ENCODE measurements at regions not wholly inside any gene's neighbourhood (a gene's known extent, or its start where the extent isn't known, plus 50 kb on each side); places are given as distances from the start of the nearest gene placed in this dataset.
"Not testable (repeated sequence)": the region's sequence is repeated elsewhere in the genome, so short reads cannot be mapped to it uniquely, and the experiment has no call there.

- Histone ChIP-seq H3K4me3 (ENCODE audit: low read length in 2 of 2) (no peak overlapping the region), H2AFZ (ENCODE audit: low read length) (no peak overlapping the region), H3K79me1 (ENCODE audit: low read depth, low read length) (no peaks in the 10 kb centered on the region), H4K8ac (ENCODE audit: low read depth, low read length) (no peak overlapping the region), H3K23ac (ENCODE audit: low read depth, low read length, poor library complexity) (no peak overlapping the region), H3K18ac (ENCODE audit: low read length) (no peak overlapping the region), H2BK5ac (ENCODE audit: low read length) (no peak overlapping the region), H3K4me1 (ENCODE audit: control insufficient read depth in 2 of 2, insufficient read depth in 1 of 2, low read depth in 1 of 2, low read length in 2 of 2) (no peaks in the 10 kb centered on the region), H4K91ac (ENCODE audit: low read depth, low read length, poor library complexity) (no peak overlapping the region), H3K9ac (ENCODE audit: low read depth, low read length, poor library complexity) (no peak overlapping the region), H2BK12ac (ENCODE audit: low read length) (no peak overlapping the region), H3K9me3 (replicated peaks in 1 of 2; ENCODE audit: control insufficient read depth in 2 of 2, insufficient read depth in 1 of 2, low read depth in 1 of 2, low read length in 2 of 2) (no peaks in the 10 kb centered on the region), H3K4me2 (ENCODE audit: insufficient read depth, low read length, poor library complexity, severe bottlenecking) (no peak overlapping the region), H3K36me3 (replicated peaks in 1 of 2; ENCODE audit: control insufficient read depth in 2 of 2, insufficient read depth in 2 of 2, low read length in 2 of 2) (no peaks in the 10 kb centered on the region), H2BK15ac (ENCODE audit: low read length) (no peak overlapping the region), H2AK5ac (ENCODE audit: low read depth, low read length) (no peak overlapping the region), H3K27me3 (ENCODE audit: control insufficient read depth in 3 of 3, insufficient read depth in 3 of 3, low read depth in 1 of 3, low read length in 3 of 3) (no peaks in the 10 kb centered on the region), H3K27ac (replicated peaks; ENCODE audit: low read length) (no peak overlapping the region), H2BK120ac (ENCODE audit: low read depth, low read length) (no peak overlapping the region), H3K14ac (ENCODE audit: low read length) (no peak overlapping the region), H3K4ac (ENCODE audit: low read length) (no peak overlapping the region)
- no CpG with 5 or more reads among the region's 2 CpGs for WGBS, 2 donors (ENCODE audit: extremely low coverage in 2 of 2, insufficient read length in 2 of 2, insufficient replicate concordance in 1 of 2)
- no peak for DNase-seq (ENCODE audit: low spot score)
Measured at GRCh38 chr2:107146181-107146580, 260.2 kb upstream of the ST6GAL2 start.

DNA sequence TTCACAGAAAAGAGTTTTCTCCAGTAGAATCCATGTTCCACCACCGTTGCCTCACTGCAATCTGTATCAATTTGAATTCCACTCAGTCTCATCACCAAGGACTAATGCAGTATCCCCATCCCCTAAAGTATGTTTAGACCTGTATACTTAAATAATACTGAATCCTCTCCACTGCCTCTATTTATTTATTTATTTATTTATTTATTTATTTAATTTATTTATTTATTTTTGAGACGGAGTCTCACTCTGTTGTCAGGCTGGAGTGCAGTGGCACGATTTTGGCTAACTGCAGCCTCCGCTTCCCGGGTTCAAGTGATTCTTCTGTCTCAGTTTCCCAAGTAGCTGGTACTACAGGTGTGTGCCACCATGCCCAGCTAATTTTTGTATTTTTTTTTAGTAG, 260.7 kb upstream of the ST6GAL2 start:
- WGBS, 2 donors (ENCODE audit: extremely low coverage in 2 of 2, insufficient read length in 2 of 2, insufficient replicate concordance in 1 of 2): no CpG with 5 or more reads among the region's 5 CpGs

DNA sequence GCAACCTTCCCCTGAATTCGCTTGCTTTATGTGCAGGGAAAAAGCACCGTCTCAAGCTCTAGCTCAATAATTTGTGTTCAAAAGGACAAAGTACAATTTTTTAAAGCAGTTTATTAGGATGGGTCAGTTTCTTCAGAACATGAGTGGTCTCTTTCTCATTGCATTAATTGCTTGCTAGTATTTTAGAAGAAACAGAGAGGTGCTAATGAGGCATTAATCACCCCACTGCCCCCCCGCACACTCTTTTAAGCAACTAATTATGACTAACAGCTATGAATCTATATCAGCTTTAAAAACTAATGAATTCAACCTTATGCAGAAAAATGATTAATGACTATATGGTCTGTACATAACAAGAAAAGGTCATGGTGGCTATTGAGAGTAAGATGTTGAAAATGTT, 262.1 kb upstream of the ST6GAL2 start:
- no peak overlapping the region for H3K27ac ChIP-seq (replicated peaks; ENCODE audit: low read length)
- no peak overlapping the region for H3K9ac ChIP-seq (ENCODE audit: low read depth, low read length, poor library complexity)
- no peaks in the 10 kb centered on the region for H3K79me1 ChIP-seq (ENCODE audit: low read depth, low read length)
- H2AK5ac ChIP-seq (ENCODE audit: low read depth, low read length): no peak overlapping the region
- H3K18ac ChIP-seq (ENCODE audit: low read length): no peak overlapping the region
- no peak overlapping the region for H2BK15ac ChIP-seq (ENCODE audit: low read length)
- no peak overlapping the region for H4K8ac ChIP-seq (ENCODE audit: low read depth, low read length)
- H3K4me2 ChIP-seq (ENCODE audit: insufficient read depth, low read length, poor library complexity, severe bottlenecking): no peak overlapping the region
- no peak overlapping the region for H3K14ac ChIP-seq (ENCODE audit: low read length)
- H3K9me3 ChIP-seq (replicated peaks in 1 of 2; ENCODE audit: control insufficient read depth in 2 of 2, insufficient read depth in 1 of 2, low read depth in 1 of 2, low read length in 2 of 2): no peaks in the 10 kb centered on the region
- H3K4me3 ChIP-seq (ENCODE audit: low read length in 2 of 2): no peak overlapping the region
- no peak overlapping the region for H2AFZ ChIP-seq (ENCODE audit: low read length)
- no peak overlapping the region for H3K4ac ChIP-seq (ENCODE audit: low read length)
- no peak overlapping the region for H3K23ac ChIP-seq (ENCODE audit: low read depth, low read length, poor library complexity)
- H2BK120ac ChIP-seq (ENCODE audit: low read depth, low read length): no peak overlapping the region
- H3K27me3 ChIP-seq (ENCODE audit: control insufficient read depth in 3 of 3, insufficient read depth in 3 of 3, low read depth in 1 of 3, low read length in 3 of 3): no peaks in the 10 kb centered on the region
- H2BK12ac ChIP-seq (ENCODE audit: low read length): no peak overlapping the region
- H2BK5ac ChIP-seq (ENCODE audit: low read length): no peak overlapping the region
- WGBS, 2 donors (ENCODE audit: extremely low coverage in 2 of 2, insufficient read length in 2 of 2, insufficient replicate concordance in 1 of 2): no CpG with 5 or more reads among the region's 3 CpGs
- no peaks in the 10 kb centered on the region for H3K36me3 ChIP-seq (replicated peaks in 1 of 2; ENCODE audit: control insufficient read depth in 2 of 2, insufficient read depth in 2 of 2, low read length in 2 of 2)
- no peaks in the 10 kb centered on the region for H3K4me1 ChIP-seq (ENCODE audit: control insufficient read depth in 2 of 2, insufficient read depth in 1 of 2, low read depth in 1 of 2, low read length in 2 of 2)
- DNase-seq (ENCODE audit: low spot score): no peak
- H4K91ac ChIP-seq (ENCODE audit: low read depth, low read length, poor library complexity): no peak overlapping the region

More for the DNA sequence above, 260.7 kb upstream of the ST6GAL2 start:
- not testable (repeated sequence) for H3K9me3 ChIP-seq (replicated peaks in 1 of 2; ENCODE audit: control insufficient read depth in 2 of 2, insufficient read depth in 1 of 2, low read depth in 1 of 2, low read length in 2 of 2); H2BK12ac ChIP-seq (ENCODE audit: low read length); H2BK120ac ChIP-seq (ENCODE audit: low read depth, low read length); H2BK5ac ChIP-seq (ENCODE audit: low read length); H3K14ac ChIP-seq (ENCODE audit: low read length); DNase-seq (ENCODE audit: low spot score); H3K4me2 ChIP-seq (ENCODE audit: insufficient read depth, low read length, poor library complexity, severe bottlenecking); H2AFZ ChIP-seq (ENCODE audit: low read length); H3K4me1 ChIP-seq (ENCODE audit: control insufficient read depth in 2 of 2, insufficient read depth in 1 of 2, low read depth in 1 of 2, low read length in 2 of 2); H3K9ac ChIP-seq (ENCODE audit: low read depth, low read length, poor library complexity); H2BK15ac ChIP-seq (ENCODE audit: low read length); H3K36me3 ChIP-seq (replicated peaks in 1 of 2; ENCODE audit: control insufficient read depth in 2 of 2, insufficient read depth in 2 of 2, low read length in 2 of 2); H3K4me3 ChIP-seq (ENCODE audit: low read length in 2 of 2); H3K23ac ChIP-seq (ENCODE audit: low read depth, low read length, poor library complexity); H3K18ac ChIP-seq (ENCODE audit: low read length); H3K27ac ChIP-seq (replicated peaks; ENCODE audit: low read length); H3K27me3 ChIP-seq (ENCODE audit: control insufficient read depth in 3 of 3, insufficient read depth in 3 of 3, low read depth in 1 of 3, low read length in 3 of 3); H3K4ac ChIP-seq (ENCODE audit: low read length); H4K91ac ChIP-seq (ENCODE audit: low read depth, low read length, poor library complexity); H3K79me1 ChIP-seq (ENCODE audit: low read depth, low read length); H2AK5ac ChIP-seq (ENCODE audit: low read depth, low read length); H4K8ac ChIP-seq (ENCODE audit: low read depth, low read length)

GRCh38 chr2:107148496-107148895, 262.5 kb upstream of the ST6GAL2 start:
- no peaks in the 10 kb centered on the region for H3K79me1 ChIP-seq (ENCODE audit: low read depth, low read length)

More at GRCh38 chr2:107148496-107148895, 262.5 kb upstream of the ST6GAL2 start:
- Histone ChIP-seq H3K9me3 (replicated peaks in 1 of 2; ENCODE audit: control insufficient read depth in 2 of 2, insufficient read depth in 1 of 2, low read depth in 1 of 2, low read length in 2 of 2) (no peaks in the 10 kb centered on the region), H3K14ac (ENCODE audit: low read length) (no peak overlapping the region), H3K18ac (ENCODE audit: low read length) (no peak overlapping the region), H3K27ac (replicated peaks; ENCODE audit: low read length) (no peak overlapping the region), H4K8ac (ENCODE audit: low read depth, low read length) (no peak overlapping the region), H2BK5ac (ENCODE audit: low read length) (no peak overlapping the region), H3K4me3 (ENCODE audit: low read length in 2 of 2) (no peak overlapping the region), H3K27me3 (ENCODE audit: control insufficient read depth in 3 of 3, insufficient read depth in 3 of 3, low read depth in 1 of 3, low read length in 3 of 3) (no peaks in the 10 kb centered on the region), H3K4me1 (ENCODE audit: control insufficient read depth in 2 of 2, insufficient read depth in 1 of 2, low read depth in 1 of 2, low read length in 2 of 2) (no peaks in the 10 kb centered on the region), H2AK5ac (ENCODE audit: low read depth, low read length) (no peak overlapping the region), H3K4me2 (ENCODE audit: insufficient read depth, low read length, poor library complexity, severe bottlenecking) (no peak overlapping the region), H2AFZ (ENCODE audit: low read length) (no peak overlapping the region), H3K9ac (ENCODE audit: low read depth, low read length, poor library complexity) (no peak overlapping the region), H2BK15ac (ENCODE audit: low read length) (no peak overlapping the region), H3K4ac (ENCODE audit: low read length) (no peak overlapping the region), H4K91ac (ENCODE audit: low read depth, low read length, poor library complexity) (no peak overlapping the region), H3K36me3 (replicated peaks in 1 of 2; ENCODE audit: control insufficient read depth in 2 of 2, insufficient read depth in 2 of 2, low read length in 2 of 2) (no peaks in the 10 kb centered on the region), H2BK12ac (ENCODE audit: low read length) (no peak overlapping the region), H3K23ac (ENCODE audit: low read depth, low read length, poor library complexity) (no peak overlapping the region), H2BK120ac (ENCODE audit: low read depth, low read length) (no peak overlapping the region)
- DNase-seq (ENCODE audit: low spot score): no peak
- WGBS, 2 donors (ENCODE audit: extremely low coverage in 2 of 2, insufficient read length in 2 of 2, insufficient replicate concordance in 1 of 2): no CpG with 5 or more reads among the region's 3 CpGs
